HG03442 (cell line): ENCODE measurements at regions not wholly inside any gene's neighbourhood (a gene's known extent, or its start where the extent isn't known, plus 50 kb on each side); places are given as distances from the start of the nearest gene placed in this dataset.

ENCODE experiments used
- ATAC-seq: cut with Tn5 transposase; IDR thresholded peaks from one replicate; pipeline ENCODE4 v1.9.1; 2021; ENCODE audit warnings: mild to moderate bottlenecking, moderate library complexity; ENCODE audit not compliant: unreplicated experiment

DNA sequence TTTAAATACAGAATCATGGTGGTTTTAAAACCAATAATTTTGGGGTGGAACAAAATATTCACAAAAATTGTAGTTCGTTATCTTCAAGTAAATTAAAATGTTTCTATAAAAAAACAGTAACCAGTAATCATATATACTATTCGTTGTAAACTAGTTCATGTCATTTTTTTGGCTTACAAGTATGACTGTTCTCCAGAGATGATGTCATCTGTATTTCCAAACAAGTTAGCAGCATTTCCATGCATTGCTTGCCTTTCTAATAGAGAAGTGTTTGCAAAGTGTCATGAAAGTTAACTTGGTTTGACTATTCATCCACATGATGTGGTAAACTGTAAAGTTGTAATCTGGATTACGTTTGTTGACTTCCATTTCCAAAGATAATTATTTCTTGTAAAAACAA lies 717.9 kb upstream of the ADAMTS16 start:
- ATAC-seq: no peak

DNA sequence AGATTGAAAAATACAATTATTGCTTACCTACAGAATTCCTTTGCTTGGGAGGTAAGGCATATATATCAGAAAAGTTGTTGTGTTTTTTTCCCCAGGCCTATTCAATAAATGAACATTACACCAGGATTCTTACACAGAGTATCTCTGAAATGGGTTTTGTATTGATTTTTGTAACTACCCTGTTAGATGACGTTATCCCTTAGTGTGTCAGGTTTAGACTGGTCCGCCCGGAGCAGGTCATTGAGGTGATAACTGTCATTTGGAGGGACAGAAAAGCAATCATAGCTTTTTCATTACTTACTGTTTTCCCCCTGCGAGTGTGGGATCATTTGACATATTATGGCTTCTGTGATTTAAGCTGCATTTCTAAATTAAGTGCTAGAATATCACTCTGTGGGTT lies 715.2 kb upstream of the ADAMTS16 start:
- ATAC-seq: no peak

GRCh38 chr5:4440536-4440935 lies 699.6 kb upstream of the ADAMTS16 start:
- no peak for ATAC-seq

DNA sequence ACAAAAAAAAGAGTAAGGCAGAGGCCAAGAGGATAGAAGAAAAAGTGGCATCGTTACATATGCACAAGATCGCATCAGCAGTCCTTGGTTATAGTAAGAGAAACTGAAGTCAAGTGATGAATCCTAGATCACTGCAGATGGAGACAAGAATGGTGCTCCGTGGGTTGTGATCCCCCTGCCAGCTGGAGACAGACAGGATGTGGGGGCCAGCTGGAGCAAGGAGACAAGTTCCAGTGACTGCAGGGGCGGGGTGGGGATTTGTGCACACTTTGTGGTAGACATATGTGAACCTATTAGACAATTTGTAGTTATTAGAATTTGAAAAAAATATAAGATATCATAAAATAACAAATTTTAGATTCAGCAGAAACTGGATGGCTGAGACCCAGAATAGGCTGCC lies 697.9 kb upstream of the ADAMTS16 start:
- no peak for ATAC-seq

DNA sequence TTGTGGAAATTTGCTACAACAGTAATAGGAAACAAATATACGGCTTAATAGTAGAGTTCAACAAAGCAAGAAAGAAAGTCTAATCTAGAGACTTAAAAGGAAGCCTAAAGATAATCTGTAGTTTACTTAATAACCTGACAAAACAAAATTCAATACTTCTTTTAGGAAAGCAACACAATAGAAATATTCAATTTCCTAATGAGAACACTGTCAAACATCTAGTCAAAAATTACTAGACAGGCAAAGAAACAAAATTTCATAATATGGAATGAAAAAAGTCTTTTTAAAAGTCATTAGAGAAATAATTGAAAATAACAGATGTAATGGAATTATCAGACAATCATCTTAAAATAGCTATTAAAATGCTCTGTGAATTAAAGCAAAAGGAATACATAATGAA lies 692.5 kb upstream of the ADAMTS16 start:
- ATAC-seq: no peak

- no peak for ATAC-seq
Measured at GRCh38 chr5:4453655-4454054, 686.5 kb upstream of the ADAMTS16 start.

- no peak for ATAC-seq
Measured at GRCh38 chr5:4479426-4479825, 660.7 kb upstream of the ADAMTS16 start.

- ATAC-seq: no peak
Measured at GRCh38 chr5:4480528-4481349, 659.4 kb upstream of the ADAMTS16 start.

- ATAC-seq: no peak
Measured at GRCh38 chr5:4487581-4487980, 652.5 kb upstream of the ADAMTS16 start.

- ATAC-seq: no peak
Measured at GRCh38 chr5:4511996-4512656, 628.0 kb upstream of the ADAMTS16 start.

DNA sequence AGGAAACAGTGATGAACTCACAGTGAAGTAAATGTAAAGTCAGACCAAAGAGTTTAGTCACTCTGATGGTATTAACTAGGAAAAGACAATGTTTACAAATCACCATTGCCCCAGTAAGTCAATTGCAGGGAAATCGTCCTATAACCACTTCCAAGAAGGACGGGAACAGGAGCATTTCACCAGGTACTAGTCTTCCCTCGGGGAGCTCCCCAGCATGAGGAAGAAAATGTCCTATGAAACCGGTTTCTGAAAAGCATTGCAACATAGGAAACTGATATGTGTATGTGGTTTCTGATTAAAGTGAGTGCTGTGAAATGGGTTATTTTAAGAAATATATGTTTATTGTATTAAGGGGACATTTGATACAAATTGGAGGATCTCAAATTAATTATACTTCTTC lies 626.7 kb upstream of the ADAMTS16 start:
- no peak for ATAC-seq

- ATAC-seq: no peak
Measured at GRCh38 chr5:4514067-4514648, 626.0 kb upstream of the ADAMTS16 start.

- no peak for ATAC-seq
Measured at GRCh38 chr5:4518903-4519672, 621.0 kb upstream of the ADAMTS16 start.

DNA sequence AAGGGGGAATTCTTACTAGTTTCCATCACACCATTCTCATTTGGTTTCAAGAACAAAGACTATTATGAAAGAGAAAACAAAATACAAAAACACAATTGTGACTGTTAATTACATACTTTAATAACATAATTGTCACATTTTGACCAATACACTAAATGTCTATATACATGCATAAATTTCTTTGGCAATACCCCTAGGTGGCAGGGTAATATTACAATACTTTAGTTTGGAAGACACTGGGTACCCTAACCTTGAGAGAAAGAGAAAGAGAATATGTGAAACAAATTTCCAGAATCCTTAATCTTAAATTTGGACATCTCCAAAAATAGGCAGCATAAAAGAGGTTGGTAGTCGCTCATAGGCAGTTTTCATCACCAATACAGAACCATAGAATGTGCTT lies 619.6 kb upstream of the ADAMTS16 start:
- ATAC-seq: no peak

DNA sequence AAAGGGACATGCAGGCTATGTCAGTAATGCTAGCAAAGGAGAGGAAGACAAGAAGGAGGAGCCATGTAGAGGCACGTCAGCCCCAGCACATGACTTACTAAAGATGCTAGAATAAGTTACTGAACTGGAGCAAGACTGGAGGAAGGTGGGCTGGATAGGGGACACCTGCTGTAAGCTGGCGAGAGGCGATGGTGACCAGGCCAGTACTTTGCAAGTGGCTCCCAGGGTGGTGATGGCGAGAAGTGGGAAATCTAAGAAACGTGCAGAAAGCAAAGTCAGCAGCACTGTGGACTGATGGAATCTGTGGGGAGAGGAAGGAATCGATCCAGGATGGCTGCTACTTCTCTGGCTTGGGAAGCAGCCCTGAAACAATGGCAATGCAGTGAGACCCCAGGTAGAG lies 617.1 kb upstream of the ADAMTS16 start:
- ATAC-seq: no peak

- no peak for ATAC-seq
Measured at GRCh38 chr5:4531756-4532704, 608.1 kb upstream of the ADAMTS16 start.

- ATAC-seq: no peak
Measured at GRCh38 chr5:4532705-4533080, 607.4 kb upstream of the ADAMTS16 start.

GRCh38 chr5:4533457-4534105 lies 606.5 kb upstream of the ADAMTS16 start:
- ATAC-seq: no peak

GRCh38 chr5:4537489-4537888 lies 602.6 kb upstream of the ADAMTS16 start:
- no peak for ATAC-seq
